HG03354 (cell line): ENCODE measurements at regions not wholly inside any gene's neighbourhood (a gene's known extent, or its start where the extent isn't known, plus 50 kb on each side); places are given as distances from the start of the nearest gene placed in this dataset.
"Not testable (repeated sequence)": the region's sequence is repeated elsewhere in the genome, so short reads cannot be mapped to it uniquely, and the experiment has no call there.

Source experiments
- ATAC-seq: cut with Tn5 transposase; IDR thresholded peaks from one replicate; pipeline ENCODE4 v1.9.1; 2021; ENCODE audit warnings: mild to moderate bottlenecking; ENCODE audit not compliant: unreplicated experiment, poor library complexity, severe bottlenecking

DNA sequence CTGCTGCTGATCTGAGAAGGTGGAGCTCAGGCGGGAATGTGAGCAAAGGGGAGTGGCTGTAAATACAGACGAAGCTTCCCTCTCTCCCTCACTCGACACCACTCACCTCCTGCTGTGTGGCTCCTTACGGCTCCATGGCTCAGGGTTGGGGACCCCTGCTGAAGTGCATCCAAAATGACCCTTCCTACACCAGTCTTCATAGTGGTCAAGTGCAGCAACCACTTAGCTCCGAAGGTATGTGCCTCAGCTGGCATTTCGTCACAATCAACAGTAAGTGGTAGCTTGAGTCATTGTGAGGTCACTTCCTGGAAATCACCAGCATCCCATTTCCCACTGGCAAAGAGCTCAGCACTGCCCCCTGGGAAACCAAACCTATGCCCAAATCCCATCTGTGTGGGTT lies 76.4 kb upstream of the COBL start:
- ATAC-seq, result not testable (repeated sequence)

DNA sequence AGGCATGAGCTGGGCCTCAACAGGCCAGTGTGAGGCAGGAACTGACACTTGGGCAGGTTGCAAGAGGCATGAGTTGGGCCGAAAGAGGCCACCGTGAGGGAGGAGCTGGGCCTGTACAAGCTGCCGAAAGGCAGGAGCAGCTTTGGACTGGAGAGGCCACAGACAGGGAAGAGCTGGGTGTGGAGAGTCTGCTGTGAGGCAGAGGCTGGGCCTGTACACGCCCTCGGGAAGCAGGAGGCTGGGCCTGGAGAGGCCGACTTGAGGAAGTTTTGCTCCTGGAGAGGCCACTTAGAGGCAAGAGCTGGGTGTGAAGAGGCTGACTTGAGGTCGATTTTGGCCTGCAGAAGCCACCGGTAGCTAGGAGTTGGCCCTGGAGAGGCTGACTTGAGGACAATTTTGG lies 73.3 kb upstream of the COBL start:
- not testable (repeated sequence) for ATAC-seq

DNA sequence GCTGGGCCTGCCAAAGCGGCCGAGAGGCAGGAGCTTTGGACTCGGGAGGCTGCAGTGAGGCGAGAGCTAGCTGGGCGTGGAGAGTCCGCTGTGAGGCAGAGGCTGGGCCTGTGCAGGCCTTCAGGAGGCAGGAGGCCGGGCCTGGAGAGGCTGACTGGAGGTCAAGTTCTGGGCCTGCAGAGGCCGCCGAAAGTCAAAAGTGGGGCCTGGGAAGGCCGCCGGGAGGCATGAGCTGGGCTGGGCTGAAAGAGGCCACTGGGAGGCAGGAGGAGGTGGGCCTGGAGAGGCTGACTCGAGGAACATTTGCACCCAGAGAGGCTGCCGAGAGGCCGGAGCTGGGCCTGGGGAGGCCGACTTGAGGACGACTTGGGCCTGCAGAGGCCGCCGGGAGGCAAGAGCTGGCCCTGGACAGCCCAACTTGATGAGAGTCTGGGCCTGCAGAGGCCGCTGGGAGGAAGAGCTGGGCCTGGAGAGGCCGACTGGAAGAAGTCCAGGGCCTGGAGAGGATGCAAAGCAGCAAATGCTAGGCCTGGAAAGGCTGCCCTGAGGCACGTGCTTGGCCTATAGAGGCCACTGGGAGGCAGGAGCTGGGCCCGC lies 72.7 kb upstream of the COBL start:
- ATAC-seq, result not testable (repeated sequence)

DNA sequence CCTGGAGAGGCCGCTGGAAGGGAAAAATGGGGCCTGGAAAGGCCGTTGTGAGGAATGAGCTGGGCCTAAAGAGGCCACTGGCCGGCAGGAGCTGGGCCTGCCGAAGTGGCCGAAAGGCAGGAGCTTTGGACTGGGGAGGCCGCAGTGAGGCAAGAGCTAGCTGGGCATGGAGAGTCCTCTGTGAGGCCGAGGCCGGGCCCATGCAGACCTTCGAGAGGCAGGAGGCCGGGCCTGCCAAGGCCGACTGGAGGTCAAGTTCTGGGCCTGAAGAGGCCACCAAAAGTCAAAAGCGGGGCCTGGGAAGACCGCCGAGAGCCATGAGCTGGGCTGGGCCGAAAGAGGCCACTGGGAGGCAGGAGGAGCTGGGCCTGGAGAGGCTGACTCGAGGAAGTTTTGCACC lies 71.6 kb upstream of the COBL start:
- not testable (repeated sequence) for ATAC-seq

DNA sequence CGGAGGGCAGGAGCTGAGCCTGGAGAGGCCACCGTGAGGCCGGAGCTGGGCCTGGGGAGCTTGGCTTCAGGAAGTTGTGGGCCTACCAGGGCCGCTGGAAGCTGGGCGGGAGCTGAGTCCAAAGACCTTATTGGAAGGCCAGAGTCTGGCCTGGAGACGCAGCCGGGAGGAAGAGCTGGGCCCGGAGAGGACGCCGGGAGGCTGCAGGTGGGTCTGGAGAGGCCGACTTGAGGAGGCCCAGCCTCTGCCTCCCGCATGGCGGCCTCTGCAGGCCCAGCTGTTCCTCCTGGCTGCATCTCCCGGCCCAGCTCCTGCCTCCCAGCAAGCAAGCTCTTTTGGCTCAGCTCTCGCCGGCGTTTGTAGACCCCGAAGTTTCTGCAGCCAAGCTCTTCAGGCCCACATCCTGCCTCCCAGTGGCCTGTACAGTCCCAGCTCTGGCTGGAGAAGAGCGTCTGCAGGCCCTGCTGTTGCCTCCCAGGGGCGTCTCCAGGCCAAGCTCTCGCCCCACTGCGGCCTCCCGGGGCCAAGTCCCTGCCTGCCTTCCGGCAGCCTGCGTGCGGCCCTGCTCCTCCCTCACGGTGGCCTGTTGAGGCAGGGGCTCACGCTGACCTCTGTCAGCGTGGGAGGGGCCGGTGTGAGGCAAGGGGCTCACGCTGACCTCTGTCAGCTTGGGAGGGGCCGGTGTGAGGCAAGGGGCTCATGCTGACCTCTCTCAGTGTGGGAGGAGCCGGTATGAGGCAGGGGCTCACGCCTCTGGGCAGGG lies 70.4 kb upstream of the COBL start:
- ATAC-seq, result not testable (repeated sequence)

DNA sequence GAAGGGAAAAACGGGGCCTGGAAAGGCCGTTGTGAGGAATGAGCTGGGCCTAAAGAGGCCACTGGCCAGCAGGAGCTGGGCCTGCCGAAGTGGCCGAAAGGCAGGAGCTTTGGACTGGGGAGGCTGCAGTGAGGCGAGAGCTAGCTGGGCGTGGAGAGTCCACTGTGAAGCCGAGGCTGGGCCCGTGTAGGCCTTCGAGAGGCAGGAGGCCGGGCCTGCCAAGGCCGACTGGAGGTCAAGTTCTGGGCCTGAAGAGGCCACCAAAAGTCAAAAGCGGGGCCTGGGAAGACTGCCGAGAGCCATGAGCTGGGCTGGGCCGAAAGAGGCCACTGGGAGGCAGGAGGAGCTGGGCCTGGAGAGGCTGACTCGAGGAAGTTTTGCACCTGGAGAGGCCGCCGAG lies 69.6 kb upstream of the COBL start:
- ATAC-seq, result not testable (repeated sequence)

DNA sequence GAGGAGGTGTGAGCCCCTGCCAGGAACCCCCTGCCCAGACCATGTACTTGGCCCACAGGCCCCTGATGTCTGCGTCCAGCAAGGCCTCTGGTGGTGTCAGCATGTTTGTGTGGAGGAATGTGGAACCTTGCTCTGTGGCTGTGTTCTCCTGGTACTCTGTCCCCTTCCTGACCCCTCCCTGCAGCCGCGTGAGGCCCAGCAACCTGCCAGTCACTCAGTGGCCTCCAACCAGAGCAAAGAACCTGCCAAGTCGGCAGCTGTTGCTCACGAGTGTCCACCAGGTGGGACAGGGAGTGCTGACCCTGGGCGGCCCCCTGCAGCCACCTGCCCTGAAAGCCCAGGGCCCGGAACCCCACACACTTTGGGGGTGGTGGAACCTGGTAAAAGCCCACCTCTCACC lies 65.6 kb upstream of the COBL start:
- not testable (repeated sequence) for ATAC-seq

DNA sequence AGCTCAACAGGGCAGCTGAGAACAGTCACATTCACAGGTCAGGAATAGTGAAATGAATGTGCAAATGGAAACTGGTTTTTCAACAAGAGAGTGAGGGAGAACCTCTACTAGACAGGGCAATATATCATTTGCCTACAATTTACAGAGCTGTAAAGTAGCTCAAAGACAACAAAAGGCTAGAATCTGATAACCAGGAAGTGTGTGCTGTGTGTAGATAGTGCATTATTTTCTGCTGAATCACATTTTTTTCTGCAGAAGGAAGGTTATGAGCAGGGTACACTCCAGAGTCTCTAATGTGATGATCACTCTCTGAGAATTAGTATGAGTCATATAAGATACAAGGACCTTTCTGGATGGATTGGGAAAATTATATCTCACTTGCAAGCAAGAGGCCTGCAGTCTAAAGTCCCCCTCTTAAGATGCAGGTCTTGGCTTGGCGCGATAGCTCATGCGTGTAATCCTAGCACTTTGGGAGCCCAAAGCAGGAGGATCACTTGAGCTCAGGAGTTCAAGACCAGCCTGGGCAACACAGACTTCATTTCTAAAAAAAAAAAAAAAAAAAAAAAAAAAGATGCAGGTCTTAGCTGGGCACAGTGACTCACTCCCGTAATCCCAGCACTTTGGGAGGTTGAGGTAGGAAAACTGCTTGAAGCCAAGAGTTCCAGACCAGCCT lies 59.9 kb upstream of the COBL start:
- no peak for ATAC-seq

DNA sequence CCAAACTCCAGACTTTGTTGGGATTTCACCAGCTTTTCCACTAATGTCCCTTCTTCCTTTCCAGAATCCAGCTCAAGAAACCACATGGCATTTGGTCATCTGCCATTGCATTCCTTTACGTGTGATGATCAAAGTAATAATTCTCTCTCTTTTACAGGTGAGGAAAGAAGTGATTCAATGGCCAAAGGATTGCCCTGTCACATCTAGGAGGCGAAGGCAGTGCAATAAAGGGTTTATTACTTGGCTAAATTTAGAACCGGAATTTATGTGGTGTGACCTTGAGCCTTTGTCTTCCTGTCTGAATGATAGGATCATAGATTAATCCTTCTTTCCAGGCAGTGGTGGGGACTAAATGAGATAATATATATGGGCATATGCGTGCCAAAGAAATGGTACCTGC lies 58.3 kb upstream of the COBL start:
- ATAC-seq, result no peak

DNA sequence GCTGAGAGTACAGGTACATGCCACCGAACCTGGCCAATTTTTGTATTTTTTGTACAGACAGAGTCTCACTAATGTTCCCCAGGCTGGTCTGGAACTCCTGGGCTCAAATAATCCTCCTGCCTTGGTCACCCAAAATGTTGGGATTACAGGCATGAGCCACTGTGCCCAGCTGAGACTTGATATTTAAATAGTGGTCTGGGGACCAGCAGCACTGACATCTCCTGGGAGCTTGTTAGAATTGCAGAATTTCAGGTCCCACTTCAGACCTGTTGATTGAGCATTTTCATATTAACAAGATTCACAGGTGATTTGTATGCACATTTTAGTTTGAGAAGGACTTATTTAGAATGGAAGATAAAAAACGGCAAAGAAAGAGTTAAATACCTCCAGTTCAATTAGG lies 57.0 kb upstream of the COBL start:
- ATAC-seq, result not testable (repeated sequence)

DNA sequence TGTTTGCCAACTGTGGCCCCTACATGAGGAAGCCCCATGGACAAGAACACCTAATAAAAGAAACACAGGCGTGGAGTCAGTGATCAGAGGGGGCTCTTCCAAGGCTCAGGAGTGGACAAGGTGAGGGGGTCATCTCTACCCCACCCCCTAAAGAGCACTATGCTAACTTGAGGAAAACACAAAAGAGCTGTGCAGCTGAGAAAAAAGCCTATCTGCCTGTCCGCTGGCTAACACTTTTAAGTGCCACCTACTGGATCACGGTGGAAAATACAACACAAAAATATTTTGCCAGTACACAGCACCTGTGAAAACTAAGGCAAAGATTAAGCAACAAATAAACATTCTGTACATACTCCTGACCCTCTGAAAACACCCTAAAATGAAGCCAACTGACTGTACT lies 53.1 kb upstream of the COBL start:
- no peak for ATAC-seq

DNA sequence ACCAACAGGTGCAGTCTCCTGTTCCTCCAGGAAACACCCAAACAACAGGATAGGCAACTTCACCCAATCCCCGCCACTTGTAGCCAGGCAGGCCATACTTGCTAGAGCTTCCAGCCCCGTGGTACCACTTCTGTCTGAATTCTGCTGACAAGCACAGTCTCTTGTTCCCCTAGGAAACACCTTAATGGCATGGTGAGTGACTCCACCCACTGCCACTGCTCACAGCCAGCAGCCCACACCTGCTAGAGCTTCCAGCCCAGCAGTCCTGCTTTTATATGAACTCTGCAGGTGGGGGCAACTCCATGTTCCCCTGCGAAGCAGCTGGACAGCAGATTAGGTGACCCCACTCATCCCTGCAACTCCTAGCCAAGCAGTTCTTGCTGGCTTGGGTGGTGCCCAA lies 52.6 kb upstream of the COBL start:
- not testable (repeated sequence) for ATAC-seq

DNA sequence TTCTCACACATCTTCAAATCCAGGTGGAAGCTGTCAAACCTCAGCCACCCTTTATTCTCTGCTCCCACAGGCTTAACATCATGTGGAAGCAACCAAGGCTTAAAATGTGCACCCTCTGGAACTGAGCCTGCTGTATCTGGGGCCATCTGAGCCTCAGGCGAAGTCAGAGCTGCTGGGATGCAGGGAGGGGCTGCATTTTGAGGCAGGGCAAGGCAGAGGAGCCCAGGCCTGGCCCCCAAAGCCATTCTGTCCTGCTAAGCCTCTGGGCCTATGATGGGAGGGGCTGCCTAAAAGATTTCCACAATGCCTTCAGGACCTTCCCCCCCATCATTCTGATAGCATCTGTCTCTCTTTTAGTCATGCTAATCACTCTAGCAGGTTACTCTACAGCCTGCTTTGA lies 51.7 kb upstream of the COBL start:
- no peak for ATAC-seq

DNA sequence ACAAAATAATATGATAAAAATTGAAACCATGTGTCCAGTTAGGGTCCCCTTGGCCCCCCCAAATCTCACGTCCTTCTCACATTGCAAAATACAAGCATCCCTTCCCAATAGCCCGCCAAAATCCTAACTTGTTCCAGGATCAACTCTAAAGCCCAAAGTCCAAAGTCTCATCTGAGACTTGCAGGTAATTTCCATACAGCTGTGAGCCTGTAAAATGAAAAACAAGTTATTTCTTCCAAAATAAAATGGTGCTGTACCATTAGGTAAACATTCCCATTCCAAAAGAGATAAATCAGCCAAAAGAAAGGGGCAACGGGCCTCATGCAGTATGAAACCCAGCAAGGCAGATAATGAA lies 51.0 kb upstream of the COBL start:
- no peak for ATAC-seq

DNA sequence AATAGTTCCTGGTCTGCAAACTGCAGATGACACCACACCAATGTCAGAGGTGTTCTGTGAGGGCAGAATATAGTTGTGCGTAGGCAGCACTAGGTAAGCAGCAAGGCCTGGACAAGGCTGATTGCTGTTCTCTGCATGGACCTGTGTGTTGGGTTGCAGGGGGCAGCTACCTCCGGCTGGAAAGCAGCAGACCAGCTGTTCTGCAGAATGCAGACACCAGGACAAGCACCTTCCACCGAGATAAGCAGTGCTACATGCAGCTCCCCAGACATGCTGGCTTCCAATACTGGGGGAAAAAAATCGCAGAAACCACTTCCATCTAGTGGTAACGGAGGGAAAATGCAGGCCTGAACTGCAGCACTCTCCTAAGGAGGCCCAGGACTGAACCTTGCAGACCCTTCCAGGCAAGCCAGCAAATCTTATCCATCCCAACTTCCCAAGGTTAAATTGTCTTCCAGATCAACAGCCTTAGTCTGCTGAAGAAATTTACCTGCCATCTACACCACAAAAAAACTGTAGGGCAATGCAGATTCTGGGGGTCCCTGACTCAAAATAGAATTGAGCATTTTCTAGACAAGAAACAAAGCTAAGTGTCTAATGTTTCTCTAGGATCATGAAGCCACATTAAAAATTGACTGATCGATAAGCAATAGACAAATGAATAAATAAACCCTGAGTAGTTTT lies 50.5 kb upstream of the COBL start:
- peak; percentile 78 for ATAC-seq
